ENCODE measurements at regions not wholly inside any gene's neighbourhood (a gene's known extent, or its start where the extent isn't known, plus 50 kb on each side); places are given as distances from the start of the nearest gene placed in this dataset.

- no peak for TF ChIP-seq CTCF (conservative IDR thresholded peaks at IDR 0.05)
- no peak overlapping the region for H3K27ac ChIP-seq (ENCODE audit: insufficient read length, low read depth, low read length)
- H3K4me1 ChIP-seq (ENCODE audit: insufficient read depth, low read length): no peaks in the 10 kb centered on the region
- no peak overlapping the region for H2AK5ac ChIP-seq (ENCODE audit: insufficient read length, low read length)
- no peak overlapping the region for H4K8ac ChIP-seq (replicated peaks; ENCODE audit: insufficient read length, low read depth, low read length)
- H2BK120ac ChIP-seq (ENCODE audit: low read depth, low read length, poor library complexity, severe bottlenecking): no peak overlapping the region
- H3K56ac ChIP-seq (ENCODE audit: insufficient read length, low read depth, low read length): no peak overlapping the region
- H2BK15ac ChIP-seq (ENCODE audit: low read depth, low read length): no peak overlapping the region
- no peak overlapping the region for H3K4me2 ChIP-seq (ENCODE audit: insufficient read depth, insufficient read length, low read length)
- H2BK5ac ChIP-seq (ENCODE audit: insufficient read length, low read length): no peak overlapping the region
- no peak overlapping the region for H2BK12ac ChIP-seq (ENCODE audit: insufficient read length, low read depth, low read length)
- H3K27me3 ChIP-seq (ENCODE audit: insufficient read depth, low read length): no peaks in the 10 kb centered on the region
- H3K27me3 Mint-ChIP-seq (ENCODE audit: low read depth): no peaks in the 10 kb centered on the region; the same call in 1 of the 2 replicates
- no peak overlapping the region for H2AFZ ChIP-seq (ENCODE audit: low read length)
- no peaks in the 10 kb centered on the region for H3K79me2 ChIP-seq (ENCODE audit: insufficient read depth, low read length)
- no peak overlapping the region for H3K27ac Mint-ChIP-seq
- H4K20me1 ChIP-seq (ENCODE audit: control insufficient read depth, insufficient read depth, insufficient read length): no peaks in the 10 kb centered on the region
- H3K23ac ChIP-seq (ENCODE audit: insufficient read length, low read depth, low read length): no peak overlapping the region
- no peaks in the 10 kb centered on the region for H3K79me1 ChIP-seq (ENCODE audit: insufficient read depth, low read depth, low read length, poor library complexity, severe bottlenecking)
- H3K4me1 Mint-ChIP-seq: no peaks in the 10 kb centered on the region
- no peak overlapping the region for H3K4ac ChIP-seq (ENCODE audit: low read depth, low read length)
- H3K4me3 Mint-ChIP-seq: no peak overlapping the region
- H3K18ac ChIP-seq (ENCODE audit: insufficient read length, low read depth, low read length): no peak overlapping the region
- WGBS (ENCODE audit: extremely low coverage, insufficient read length, low lambda C conversion rate): no CpG with 5 or more reads among the region's 3 CpGs
- H3K9me3 ChIP-seq (ENCODE audit: control insufficient read depth, low read depth, low read length): no peaks in the 10 kb centered on the region
- H3K9me3 Mint-ChIP-seq: no peaks in the 10 kb centered on the region; a peak in 2 of 5 replicates
- no peak overlapping the region for H4K91ac ChIP-seq (ENCODE audit: insufficient read length, low read depth, low read length)
- no peak overlapping the region for H4K5ac ChIP-seq (ENCODE audit: insufficient read length, low read depth, low read length)
- H3K9ac ChIP-seq (ENCODE audit: extremely low read depth, insufficient read length, low read length): no peak overlapping the region
- DNase-seq: no peak
- H3K14ac ChIP-seq (ENCODE audit: insufficient read depth, low read length): no peak overlapping the region
- no peaks in the 10 kb centered on the region for H3K36me3 Mint-ChIP-seq (ENCODE audit: insufficient read depth in 1 of 3, low read depth in 3 of 3)
- H2BK20ac ChIP-seq (ENCODE audit: low read depth, low read length, poor library complexity, severe bottlenecking): no peak overlapping the region
- H3K23me2 ChIP-seq (ENCODE audit: insufficient read length, low read depth, low read length, poor library complexity, severe bottlenecking): no peaks in the 10 kb centered on the region
- no peak overlapping the region for H3T11ph ChIP-seq (ENCODE audit: low read length)
Measured at GRCh38 chr3:104367000-104367399, 999.7 kb upstream of the ALCAM start.
